ENCODE measurements at regions not wholly inside any gene's neighbourhood (a gene's known extent, or its start where the extent isn't known, plus 50 kb on each side); places are given as distances from the start of the nearest gene placed in this dataset.

DNA sequence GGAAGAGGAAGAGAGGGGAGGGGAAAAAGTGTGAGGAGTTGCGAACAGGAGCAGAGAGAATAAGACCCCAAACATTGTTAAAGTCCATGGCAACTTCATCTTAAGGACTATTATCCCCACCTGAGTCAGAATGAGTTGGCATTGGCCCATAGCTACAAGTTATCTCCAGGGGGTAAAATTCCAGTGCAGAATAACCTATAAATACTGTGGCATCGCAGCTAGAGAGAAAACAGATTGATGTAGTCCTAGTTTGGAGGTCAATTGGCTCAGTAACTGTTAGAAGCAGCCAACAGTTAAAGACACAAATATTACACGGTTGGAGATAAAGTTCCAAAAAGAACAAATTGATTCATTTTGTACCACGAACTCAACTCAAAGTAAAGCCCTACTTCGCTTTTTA lies 313.9 kb upstream of the CCDC54 start:
- Mint-ChIP-seq H3K4me3 (ENCODE audit: unreplicated experiment) (no peak overlapping the region), H3K9me3 (ENCODE audit: low read depth) (no peaks in the 10 kb centered on the region), H3K27ac (ENCODE audit: unreplicated experiment) (no peak overlapping the region), H3K4me1 (ENCODE audit: low read depth) (peaks cover 28% of the 10 kb centered on the region), H3K36me3 (ENCODE audit: low read depth) (no peaks in the 10 kb centered on the region), H3K27me3 (ENCODE audit: low read depth) (no peaks in the 10 kb centered on the region)
- DNase-seq (ENCODE audit: low spot score): no peak
- TF ChIP-seq, protein P1, sequence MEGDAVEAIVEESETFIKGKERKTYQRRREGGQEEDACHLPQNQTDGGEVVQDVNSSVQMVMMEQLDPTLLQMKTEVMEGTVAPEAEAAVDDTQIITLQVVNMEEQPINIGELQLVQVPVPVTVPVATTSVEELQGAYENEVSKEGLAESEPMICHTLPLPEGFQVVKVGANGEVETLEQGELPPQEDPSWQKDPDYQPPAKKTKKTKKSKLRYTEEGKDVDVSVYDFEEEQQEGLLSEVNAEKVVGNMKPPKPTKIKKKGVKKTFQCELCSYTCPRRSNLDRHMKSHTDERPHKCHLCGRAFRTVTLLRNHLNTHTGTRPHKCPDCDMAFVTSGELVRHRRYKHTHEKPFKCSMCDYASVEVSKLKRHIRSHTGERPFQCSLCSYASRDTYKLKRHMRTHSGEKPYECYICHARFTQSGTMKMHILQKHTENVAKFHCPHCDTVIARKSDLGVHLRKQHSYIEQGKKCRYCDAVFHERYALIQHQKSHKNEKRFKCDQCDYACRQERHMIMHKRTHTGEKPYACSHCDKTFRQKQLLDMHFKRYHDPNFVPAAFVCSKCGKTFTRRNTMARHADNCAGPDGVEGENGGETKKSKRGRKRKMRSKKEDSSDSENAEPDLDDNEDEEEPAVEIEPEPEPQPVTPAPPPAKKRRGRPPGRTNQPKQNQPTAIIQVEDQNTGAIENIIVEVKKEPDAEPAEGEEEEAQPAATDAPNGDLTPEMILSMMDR (IDR thresholded peaks at IDR 0.05): no peak

DNA sequence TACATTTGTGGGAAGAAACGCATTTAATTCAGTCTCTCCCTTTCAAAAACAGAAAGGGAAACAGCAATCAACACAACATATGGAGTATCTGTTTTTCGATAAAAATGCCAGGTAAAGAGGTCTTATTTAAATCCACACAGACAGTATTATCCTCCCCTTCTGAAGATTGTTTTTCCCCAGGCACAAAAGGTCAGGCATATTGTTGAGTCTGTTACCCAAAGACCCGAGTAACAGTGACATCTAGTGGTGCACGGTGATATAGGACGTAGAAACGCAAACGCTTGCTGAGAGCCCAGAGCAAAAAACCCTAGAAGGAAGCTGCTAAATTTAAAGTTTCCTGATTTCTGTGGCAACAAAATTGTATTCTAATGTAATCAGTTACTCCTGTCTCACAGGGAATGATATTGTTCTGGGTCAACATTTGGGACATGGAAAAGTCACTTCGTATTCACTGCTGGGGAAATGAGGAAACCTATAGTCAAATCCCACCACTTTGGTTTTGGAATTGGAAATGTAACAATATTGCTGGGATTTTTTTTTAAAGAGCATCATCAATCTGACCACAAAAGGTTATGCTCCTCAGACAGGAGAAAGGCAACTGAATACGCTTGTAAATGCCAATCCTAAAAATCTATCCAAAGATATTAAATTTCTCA lies 312.7 kb upstream of the CCDC54 start:
- no peaks in the 10 kb centered on the region for H3K27me3 Mint-ChIP-seq (ENCODE audit: low read depth)
- DNase-seq (ENCODE audit: low spot score): no peak
- TF ChIP-seq, protein P1 (IDR thresholded peaks at IDR 0.05): peak; percentile 97
- no peak overlapping the region for H3K4me3 Mint-ChIP-seq (ENCODE audit: unreplicated experiment)
- H3K27ac Mint-ChIP-seq (ENCODE audit: unreplicated experiment): no peak overlapping the region
- H3K4me1 Mint-ChIP-seq (ENCODE audit: low read depth): peaks cover 38% of the 10 kb centered on the region
- no peaks in the 10 kb centered on the region for H3K36me3 Mint-ChIP-seq (ENCODE audit: low read depth)
- H3K9me3 Mint-ChIP-seq (ENCODE audit: low read depth): no peaks in the 10 kb centered on the region

DNA sequence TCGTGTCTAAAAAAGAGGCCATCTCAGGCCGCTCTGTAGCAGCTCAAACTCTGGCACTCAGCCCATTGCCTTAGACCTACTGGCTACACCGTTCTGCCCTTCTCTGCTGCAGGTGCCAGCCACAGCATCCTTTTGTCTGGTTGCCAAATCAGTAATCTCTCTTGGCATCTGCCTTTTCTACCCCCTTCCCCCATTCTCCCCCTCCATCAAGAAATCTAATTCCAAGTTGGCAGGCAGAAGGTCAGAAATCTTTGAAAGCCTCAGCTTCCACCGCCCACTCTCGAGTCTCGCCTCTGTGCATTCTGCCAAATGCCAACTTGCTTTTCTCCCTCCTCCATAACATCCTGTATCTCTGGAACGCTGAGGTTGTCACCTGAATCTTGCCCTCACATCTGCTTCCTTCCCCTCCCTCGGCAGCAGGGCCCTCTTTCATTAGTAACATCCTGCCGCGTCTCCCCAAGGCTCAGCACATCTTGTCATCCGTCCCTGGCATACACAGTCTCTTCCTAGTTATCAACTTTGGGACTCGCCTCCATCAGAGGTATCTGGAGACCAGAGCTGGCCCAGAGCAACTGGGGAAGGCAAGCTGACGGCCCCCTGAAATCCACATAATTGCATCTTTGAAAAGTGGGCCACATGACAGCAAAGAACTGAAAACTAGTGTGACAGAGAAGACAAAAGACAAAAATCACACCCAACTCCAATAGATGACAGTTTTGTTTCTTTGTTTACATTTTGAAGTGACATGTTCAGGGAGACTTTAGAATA lies 312.0 kb upstream of the CCDC54 start:
- no peaks in the 10 kb centered on the region for H3K27me3 Mint-ChIP-seq (ENCODE audit: low read depth)
- no peaks in the 10 kb centered on the region for H3K9me3 Mint-ChIP-seq (ENCODE audit: low read depth)
- H3K36me3 Mint-ChIP-seq (ENCODE audit: low read depth): no peaks in the 10 kb centered on the region
- TF ChIP-seq, protein P1 (IDR thresholded peaks at IDR 0.05): no peak
- peaks cover 38% of the 10 kb centered on the region for H3K4me1 Mint-ChIP-seq (ENCODE audit: low read depth)
- H3K27ac Mint-ChIP-seq (ENCODE audit: unreplicated experiment): no peak overlapping the region
- DNase-seq (ENCODE audit: low spot score): no peak
- no peak overlapping the region for H3K4me3 Mint-ChIP-seq (ENCODE audit: unreplicated experiment)

- H3K4me1 Mint-ChIP-seq (ENCODE audit: low read depth): peaks cover 38% of the 10 kb centered on the region
These were observed 309.8 kb upstream of the CCDC54 start for GRCh38 chr3:107067421-107067820.

GRCh38 chr3:107068980-107069379 lies 308.3 kb upstream of the CCDC54 start:
- H3K36me3 Mint-ChIP-seq (ENCODE audit: low read depth): no peaks in the 10 kb centered on the region
- no peaks in the 10 kb centered on the region for H3K27me3 Mint-ChIP-seq (ENCODE audit: low read depth)
- H3K9me3 Mint-ChIP-seq (ENCODE audit: low read depth): no peaks in the 10 kb centered on the region
- DNase-seq (ENCODE audit: low spot score): no peak
- TF ChIP-seq, protein P1 (IDR thresholded peaks at IDR 0.05): no peak
- no peak overlapping the region for H3K4me3 Mint-ChIP-seq (ENCODE audit: unreplicated experiment)
- H3K27ac Mint-ChIP-seq (ENCODE audit: unreplicated experiment): peak overlapping the region; percentile 4
- peaks cover 26% of the 10 kb centered on the region for H3K4me1 Mint-ChIP-seq (ENCODE audit: low read depth)

More at GRCh38 chr3:107067421-107067820, 309.8 kb upstream of the CCDC54 start:
- Mint-ChIP-seq H3K27ac (ENCODE audit: unreplicated experiment) (no peak overlapping the region), H3K4me3 (ENCODE audit: unreplicated experiment) (no peak overlapping the region), H3K27me3 (ENCODE audit: low read depth) (no peaks in the 10 kb centered on the region), H3K36me3 (ENCODE audit: low read depth) (no peaks in the 10 kb centered on the region), H3K9me3 (ENCODE audit: low read depth) (no peaks in the 10 kb centered on the region)
- no peak for DNase-seq (ENCODE audit: low spot score)
- TF ChIP-seq, protein P1 (IDR thresholded peaks at IDR 0.05): no peak

All from chondrocyte (in vitro differentiated cells).